ENCODE measurements at regions not wholly inside any gene's neighbourhood (a gene's known extent, or its start where the extent isn't known, plus 50 kb on each side); places are given as distances from the start of the nearest gene placed in this dataset.

DNA sequence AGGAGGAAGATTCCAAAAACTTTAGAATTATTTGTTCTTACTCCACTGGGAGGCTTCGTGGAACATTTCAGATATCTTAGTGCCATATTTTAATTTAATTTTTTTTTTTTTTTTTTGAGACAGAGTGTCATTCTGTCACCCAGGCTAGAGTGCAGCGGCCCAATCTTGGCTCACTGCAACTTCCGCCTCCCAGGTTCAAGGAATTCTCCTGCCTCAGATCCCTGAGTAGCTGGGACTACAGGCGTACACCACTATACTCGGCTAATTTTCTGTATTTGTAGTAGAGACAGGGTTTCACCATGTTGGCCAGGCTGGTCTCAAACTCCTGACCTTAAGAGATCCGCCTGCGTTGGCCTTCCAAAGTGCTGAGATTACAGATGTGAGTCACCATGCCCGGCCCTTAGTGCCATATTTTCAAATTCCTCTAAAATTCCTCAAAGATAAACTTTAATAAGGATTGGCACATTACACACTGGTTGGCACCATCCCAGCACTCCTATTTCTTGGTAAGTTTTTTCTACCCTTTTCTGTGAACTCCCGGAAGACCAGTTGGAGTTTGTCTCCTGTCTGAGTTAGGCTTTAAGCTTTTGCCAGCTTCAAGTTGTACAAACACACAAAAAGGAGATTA, 693.7 kb downstream of the MCTP2 start:
- DNase-seq, result no peak

DNA sequence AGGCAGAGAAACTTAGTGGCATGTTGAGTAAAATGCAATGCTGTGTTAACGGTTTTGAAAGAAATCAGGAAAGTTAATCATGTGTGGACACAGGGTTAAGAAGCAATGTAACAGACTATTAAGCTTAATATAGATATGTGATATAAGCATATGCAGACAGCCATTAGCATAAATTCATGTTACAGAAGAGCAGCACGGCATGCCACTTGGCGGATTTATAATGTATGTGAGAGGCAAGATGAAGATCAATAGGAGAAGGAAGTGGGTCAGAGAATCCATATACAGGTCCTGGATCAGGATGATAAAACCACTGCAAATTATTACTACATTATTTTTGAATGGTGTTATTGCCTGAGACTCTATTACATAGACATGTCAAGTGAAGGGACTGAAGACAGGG, 694.3 kb downstream of the MCTP2 start:
- no peak for DNase-seq

DNA sequence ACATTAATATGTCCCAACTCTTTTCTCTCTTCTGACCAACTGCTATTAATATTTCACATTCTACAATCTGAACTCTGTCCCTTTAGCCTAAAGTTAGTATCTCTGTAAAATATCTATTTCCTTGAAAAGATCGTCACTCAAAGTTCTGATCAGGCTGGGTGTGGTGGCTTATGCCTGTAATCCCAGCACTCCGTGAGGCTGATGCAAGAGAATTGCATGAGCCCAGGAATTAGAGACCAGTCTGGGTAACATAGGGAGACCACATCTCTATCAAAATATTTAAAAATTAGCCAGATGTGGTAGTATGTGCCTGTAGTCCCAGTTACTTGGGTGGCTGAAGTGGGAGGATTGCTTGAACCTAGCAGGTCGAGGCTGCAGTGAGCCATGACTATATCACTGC, 695.6 kb downstream of the MCTP2 start:
- DNase-seq, result no peak

DNA sequence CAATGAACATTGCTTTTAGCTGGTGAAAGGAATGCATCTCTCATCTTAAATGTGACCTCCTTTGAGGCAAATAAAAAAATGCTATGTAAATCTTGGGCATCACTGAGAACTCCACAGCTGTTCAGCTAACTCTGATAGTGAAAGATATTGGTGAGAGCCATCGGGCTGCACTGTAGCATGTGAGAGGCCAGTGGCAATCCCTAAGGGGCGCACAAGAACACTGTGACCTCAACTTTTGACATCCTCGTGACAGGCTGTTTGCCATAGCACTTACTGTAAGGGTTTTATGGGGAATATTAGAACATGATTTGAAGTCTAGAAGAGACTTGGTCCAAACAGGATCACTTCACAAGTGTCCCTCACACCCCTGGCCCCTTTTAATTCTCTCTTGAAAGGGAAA, 697.9 kb downstream of the MCTP2 start:
- no peak for DNase-seq

DNA sequence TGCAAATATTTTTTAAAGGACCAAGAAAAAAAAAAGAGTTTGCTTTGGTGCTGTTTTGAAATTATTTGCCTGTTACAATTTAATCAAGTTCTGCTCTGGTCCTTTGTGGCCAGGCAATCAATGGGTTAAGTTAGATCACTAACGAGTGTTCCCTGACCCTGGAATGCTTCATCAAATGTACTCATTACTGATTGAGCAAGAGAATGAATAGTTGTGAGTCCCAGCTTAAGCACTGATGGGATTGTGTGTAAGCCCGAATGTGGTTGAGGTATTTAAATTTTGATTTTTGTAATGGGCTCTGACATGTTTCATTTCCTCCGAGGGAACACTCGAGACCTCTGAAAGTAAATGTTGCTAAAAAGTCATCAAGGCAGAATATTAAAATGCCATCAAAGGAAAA, 699.1 kb downstream of the MCTP2 start:
- no peak for DNase-seq

DNA sequence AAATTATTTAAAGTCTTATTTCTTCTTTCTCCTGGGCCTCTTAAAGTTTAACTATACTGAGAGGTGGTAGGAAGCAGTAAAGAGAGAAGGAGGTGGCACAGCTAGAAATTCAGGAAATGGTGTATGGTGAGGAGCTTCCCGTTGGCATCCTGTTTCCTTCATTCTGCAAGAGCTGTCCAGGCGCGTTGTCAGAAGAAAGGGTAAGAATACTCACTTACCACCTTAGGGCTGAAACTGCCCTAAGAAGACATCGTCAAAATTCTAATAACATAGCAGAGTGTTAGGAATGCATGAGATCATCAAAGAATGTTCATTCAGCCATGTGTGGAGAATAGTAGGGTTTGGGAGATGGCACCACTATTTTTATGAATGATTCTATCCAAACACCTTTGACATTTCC, 699.6 kb downstream of the MCTP2 start:
- DNase-seq, result no peak

DNA sequence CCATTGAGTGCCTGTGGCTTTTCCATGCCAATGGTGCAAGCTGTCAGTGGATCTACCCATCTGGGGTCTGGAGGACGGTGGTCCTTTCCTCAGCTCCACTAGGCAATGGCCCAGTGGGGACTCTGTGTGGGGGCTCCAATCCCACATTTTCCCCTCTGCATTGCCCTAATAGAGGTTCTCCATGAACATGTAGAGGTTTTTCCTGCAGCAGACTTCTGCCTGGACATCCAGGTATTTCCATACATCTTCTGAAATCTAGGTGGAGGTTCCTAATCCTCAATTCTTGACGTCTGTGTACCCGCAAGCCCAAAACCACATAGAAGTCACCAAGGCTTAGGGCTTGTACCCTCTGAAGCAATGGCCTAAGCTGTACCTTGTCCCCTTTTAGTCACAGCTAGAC, 703.1 kb downstream of the MCTP2 start:
- DNase-seq, result no peak

DNA sequence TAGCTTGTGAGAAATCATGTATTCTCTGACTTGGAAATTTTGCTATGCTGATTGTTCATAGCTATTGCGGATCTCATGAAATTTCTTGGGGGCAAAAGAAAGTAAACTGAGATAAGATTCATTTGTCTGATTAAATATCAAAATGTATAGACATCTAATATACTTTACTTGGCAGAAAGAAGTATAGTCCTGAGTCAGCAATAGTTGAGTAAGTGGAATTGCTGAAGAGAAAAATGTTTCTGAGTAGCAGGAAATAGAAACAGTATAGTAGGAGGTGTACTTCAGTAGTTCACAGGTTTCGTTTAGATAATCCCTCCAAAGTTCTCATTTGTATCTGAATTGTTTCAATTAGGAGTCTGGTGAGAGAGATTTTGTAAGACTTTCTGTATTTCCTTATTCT, 705.9 kb downstream of the MCTP2 start:
- no peak for DNase-seq

DNA sequence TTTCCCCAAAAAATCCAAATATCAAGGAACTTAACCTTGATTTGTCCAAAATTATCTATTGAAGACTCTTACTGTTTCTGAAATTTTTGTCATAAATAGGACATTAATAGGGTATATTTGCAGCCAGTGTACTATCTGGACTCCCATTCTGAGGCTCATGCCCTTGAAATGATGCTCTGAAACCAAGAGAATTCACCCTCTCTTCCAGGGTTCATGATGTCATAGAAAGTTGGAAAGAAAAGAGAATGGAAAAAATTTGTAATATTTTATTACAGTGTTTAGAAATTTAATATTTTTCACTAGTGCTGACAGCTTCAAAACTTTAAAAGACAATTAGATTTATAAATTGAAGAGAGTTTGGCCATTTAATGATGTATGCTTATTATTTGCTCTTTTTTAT, 712.5 kb downstream of the MCTP2 start:
- no peak for DNase-seq

DNA sequence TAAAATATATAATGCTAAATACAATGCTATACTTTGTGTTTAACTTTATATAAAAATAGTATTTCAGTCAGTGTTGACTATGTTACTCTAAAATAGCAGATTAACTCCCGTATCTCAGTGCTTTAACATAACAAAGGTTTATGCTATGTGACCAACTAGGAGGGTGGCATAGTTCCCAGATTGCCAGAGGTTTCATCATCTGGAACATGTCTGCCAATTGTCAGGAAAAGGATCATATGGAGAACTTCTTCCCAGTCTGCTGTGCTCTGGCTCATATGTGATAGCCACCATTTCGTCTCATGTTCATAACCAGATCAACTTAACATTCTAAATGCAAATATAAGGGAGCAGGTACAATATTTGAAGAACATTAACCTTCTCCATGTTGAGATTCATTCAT, 720.2 kb downstream of the MCTP2 start:
- DNase-seq, result no peak

DNA sequence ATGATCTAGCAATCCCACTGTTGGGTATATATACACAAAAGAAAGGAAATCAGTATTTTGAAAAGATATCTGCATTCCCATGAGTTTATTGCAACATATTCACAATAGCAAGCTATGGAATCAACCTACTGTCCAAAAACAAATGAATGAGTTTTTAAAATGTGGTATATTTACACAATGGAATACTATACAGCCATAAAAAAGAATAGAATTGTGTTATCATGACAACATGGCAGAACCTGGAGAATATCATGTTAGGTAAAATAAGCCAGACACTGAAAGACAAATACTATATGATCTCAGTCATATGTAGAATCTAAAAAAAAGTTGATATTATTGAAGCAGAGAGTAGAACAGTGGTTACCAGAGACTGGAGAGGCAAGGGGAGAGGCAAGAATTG, 732.6 kb downstream of the MCTP2 start:
- DNase-seq, result no peak

DNA sequence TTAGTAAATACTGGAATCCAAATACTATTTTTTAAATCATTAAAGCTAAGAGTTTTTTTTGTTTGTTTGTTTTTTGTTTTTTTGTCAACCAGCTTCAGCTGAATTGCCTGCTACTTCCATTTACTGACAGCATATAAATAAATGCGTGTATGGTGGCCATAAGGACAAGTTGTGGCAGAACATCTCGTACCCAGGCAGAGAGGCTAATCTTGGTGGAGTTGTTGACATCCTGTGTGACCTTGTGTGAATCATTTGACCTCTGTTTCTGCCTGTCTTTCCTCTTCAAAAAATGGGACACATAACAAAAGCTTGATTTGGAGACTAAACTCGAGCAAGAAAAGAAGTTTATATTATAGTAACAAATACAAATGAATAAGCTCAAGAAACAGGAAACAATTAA, 734.2 kb downstream of the MCTP2 start:
- no peak for DNase-seq

DNA sequence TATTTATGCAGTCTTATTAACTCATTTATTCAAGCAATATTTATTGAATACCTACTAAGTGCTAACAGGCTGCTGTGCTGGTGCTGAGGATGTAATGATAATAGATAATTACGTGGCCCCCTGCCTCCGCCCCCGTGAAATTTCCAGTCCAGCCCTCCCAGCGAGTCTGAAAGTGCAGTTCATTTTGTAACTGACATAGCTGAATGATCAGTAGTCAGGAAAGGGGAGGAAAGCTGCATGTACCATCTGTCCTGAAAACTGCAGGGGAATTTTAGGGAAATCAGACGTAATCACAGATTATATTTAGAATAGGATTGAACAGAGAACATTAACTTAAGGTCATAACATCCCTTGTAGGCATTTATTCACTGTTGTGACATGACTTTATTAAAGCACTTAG, 736.8 kb downstream of the MCTP2 start:
- no peak for DNase-seq

DNA sequence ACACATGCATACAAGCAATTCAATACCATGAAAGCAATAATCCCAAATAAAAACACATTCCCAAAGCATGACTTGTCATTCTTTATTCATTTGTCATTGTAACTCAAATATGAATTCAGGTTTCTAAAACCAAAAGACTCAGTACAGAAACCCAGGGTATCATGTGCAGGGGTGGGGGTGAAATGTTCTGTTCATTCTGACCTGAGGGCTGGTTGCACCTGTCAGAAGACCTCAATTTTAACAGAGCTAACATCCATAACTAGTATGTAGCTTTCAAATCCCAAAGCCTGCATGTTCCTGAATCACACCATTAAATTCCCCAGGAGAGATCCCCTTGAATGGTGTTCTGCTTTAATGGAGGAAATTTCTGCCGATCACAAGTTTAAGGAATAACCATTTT, 738.7 kb downstream of the MCTP2 start:
- DNase-seq, result no peak

DNA sequence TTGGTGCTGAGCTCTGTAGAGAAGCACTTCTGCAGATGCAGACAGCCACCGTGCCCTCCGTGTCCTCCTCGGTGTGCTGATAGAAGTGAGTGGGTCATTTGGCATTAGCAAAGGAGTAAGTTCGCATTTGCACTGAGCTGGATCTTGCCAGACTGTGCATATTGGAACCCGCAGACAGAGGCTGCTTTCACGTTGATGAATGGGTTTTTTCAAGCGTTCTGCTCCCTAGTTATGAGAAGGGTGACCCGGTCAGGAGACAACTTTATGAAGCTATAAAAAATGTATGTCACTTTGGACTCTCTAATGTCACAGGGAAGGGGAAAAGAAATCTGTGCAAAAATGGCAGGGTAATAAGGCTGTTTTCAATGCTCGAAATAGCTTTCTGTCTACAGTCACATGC, 739.4 kb downstream of the MCTP2 start:
- DNase-seq, result no peak

DNA sequence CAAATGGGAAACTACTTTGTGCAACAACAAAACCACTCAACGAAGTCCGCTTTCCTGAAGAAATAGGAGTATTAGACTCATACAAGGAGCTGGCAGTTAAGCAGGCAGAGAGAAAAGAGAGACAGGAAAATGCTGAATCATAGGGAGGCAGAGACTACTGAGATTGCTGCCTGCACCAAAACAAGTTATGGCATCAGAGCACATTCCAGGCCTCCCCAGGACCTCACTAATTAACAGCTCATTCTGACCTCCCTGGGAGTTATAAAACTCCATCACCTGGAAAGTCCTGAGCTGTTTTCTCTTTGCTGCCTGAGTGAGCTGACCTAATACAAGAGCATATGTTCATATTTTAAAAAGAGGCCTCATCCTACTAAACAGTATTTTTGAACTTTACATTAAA, 741.0 kb downstream of the MCTP2 start:
- DNase-seq, result no peak

DNA sequence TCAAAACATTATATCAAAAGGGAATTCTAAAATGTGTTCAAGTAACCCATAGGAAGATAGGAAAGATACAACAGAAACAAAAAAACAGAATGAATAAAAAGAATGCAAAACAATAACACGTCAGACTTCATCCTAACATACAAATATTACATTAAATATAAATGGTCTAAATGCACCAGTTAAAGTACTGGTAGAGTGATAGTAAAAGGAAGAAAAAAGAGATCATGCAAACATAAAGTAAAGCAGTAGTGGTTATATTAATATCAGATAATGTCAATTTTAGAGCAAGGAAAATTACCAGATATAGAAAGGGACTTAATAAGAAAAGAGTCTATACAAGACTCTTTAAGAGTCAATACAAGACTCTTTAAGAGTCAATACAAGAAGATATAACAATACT, 755.7 kb downstream of the MCTP2 start:
- DNase-seq, result no peak

DNA sequence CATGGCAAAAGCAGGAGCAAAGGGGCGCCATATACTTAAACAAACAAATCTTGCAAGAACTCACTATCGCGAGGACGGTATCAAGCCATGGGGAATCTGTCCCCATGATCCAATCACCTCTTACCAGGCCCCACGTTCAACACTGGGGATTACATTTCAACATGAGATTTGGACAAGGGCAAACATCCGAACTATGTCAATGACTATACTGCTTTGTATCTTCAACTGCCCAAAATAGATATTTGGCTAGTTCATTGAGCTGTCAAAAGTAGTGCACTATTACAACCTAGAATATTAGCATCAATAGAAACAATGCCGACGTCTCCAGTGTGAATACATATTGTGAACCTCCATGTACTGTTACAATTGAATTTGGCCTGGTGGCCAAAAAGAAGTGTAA, 760.4 kb downstream of the MCTP2 start:
- DNase-seq, result no peak

DNA sequence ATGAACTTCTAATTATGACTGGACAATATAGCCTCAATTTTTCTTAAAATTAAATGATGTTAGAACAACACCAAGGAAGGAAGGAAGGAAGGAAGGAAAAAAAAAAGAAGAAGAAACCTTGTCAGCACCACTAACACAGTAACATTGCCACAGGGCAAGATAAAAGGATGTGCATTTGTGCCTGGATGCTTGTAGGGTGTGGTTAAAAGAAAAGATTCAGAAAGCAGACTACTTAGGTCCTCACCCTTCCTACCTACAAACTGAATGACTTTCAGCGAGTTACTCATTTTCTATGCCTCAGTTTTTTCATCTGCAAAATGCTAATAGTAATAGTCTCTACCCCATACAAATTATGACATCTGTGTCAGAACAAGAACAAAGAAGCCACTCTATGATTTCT, 778.3 kb downstream of the MCTP2 start:
- DNase-seq, result no peak

DNA sequence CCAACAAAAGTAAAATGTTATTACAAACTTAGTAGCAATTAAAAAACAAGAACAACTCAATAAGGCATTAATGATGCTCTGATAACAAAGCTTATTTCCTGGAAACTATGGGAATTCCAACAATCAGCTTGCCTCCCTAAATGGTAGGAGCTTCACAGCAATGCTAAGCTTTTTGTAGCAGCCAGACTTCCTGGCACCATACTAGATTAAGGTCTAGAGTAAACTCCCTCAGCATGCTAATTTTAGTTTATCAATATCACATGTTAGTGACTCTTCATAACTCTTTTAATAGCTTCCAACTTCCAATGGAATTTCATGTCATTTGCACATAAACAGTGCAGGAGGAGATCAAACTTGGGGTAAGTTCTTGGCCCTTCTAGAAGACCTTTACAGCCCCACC, 782.0 kb downstream of the MCTP2 start:
- DNase-seq, result no peak

DNA sequence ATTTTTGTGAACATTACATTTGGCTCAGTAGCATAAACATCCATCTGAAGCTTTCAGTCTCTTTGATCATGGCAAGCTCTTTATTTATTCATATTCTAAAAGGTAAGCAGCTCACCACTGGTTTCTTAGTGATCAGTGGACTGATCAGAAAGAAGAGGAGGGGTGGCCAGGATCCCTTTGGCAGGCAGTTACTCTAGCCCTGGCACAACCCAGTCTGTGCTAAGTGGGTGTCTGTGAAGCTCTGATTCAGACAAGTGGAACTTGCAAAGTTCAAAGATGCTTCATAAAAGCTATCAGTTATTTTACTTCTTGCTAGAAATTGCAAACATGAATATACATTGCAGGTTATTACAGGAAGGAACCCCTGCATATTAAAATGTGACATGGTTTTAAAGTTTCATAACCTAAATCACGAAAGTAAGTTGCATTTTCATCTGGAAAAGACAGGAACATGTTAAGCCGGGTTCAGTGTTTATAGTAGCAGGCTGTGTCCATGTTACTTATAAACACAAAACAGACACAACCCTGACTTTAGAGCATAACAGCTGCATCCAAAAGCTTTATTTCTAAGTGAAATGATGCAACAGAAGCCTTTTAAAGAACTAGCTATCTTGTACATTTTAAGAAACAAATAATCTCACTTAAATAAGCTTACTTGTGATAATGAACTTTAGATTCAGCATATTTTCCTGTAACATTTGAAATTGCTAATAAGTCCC, 785.3 kb downstream of the MCTP2 start:
- no peak for DNase-seq

DNA sequence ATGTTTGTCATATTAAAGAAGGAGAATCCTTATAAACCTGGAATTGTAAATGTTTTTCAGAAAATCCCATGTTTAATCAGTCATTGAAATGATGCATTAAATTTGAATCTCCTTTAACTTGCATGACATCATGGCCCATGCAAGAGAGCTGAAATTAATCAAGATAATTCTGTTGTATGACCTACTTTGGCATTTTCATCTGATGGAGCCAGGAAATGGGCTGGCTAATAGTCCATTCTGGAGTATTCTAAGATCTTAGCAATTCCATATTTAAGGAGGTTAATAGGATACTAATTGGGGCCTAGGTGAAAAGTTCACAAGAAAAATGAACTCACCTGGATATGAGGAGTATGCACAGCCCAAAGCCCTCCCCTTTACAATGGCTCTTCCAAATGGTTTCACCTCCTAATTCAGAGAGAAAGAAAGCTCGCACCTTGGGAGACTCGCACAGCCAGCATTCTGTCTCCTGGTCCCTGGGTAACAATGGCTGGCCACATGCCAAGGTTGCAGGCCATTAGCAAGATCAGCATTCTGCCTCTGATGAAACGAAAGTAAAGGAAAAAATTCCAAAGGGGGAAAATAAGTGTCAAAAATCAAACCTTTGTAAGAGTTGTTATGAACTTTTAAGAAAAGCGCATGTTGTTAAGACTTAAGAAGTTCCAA, 786.4 kb downstream of the MCTP2 start:
- DNase-seq, result no peak

DNA sequence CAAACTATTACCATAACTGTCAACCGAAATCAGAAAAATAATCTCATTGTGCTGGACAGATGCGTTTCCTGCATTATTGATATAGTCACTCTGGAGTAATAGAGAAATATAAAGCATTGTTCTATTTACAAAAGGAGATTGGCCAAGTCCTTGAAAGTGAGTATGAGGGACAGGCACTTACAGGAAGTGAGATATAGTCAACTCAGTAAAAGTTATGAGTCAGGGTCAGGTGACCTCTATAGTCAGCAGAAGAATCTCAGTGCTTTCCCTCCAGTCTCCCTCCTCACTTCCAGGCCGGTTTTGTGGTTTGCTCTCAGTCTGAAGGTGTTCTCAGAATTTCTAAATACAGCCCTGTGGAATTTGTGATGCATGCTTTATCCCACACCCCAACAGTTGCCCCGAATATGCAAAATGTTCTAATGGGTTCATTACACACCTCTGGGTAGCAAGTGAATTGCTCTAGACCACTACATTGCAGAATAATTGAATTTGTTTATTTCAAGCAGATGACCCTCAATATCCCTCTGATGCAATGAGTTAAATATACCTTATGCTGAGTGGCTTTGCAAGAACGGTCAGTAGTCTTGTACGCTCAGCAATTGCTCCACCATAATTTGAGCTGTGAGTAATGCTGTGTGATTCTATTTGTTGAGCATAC, 787.7 kb downstream of the MCTP2 start:
- DNase-seq, result no peak

DNA sequence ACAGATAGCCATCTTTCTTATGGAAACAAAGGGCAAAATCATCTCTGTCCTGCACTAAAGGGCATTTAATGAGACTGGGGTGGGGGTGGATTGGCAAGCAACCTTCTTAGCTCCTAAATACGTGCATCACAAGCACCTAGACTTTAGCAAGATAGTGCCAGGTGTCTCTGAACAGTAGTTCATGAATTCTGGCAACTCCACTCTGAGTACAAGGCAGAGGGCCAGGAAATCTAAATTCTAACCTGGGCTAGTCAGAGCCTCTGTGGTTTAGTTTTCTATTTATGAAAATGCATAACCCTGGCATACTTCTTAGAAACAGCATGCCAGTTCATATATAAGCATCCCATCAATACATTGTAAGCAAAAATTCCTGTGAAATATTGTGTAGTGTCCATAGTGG, 788.5 kb downstream of the MCTP2 start:
- no peak for DNase-seq
